ENCODE measurements at regions not wholly inside any gene's neighbourhood (a gene's known extent, or its start where the extent isn't known, plus 50 kb on each side); places are given as distances from the start of the nearest gene placed in this dataset.

DNA sequence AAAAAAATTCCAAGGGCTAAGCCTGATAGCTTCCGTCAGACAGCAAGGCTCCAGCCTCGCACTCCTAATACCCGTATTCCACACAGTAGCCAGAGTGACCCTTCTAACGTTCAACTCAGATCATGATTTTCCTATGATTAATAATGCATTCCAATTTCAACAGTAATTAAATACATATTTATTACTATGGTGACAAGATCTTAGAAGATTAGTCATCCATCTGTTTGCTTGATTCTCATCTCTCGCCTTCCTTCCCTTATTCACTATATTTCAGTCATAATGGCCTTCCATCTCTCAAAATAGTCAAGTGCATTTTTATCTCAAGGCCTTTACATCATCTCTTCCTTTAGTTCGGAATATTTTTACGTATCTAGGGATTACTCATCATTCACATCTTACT is 621.2 kb upstream of the SPRY2 start:
- Histone ChIP-seq H3K9ac (ENCODE audit: low read depth in 1 of 3, low read length in 3 of 3) (no peak overlapping the region), H3K4me3 (ENCODE audit: low read length in 3 of 3) (no peak overlapping the region), H3K27me3 (ENCODE audit: control insufficient read depth in 3 of 3, insufficient read depth in 3 of 3, low read length in 3 of 3) (no peaks in the 10 kb centered on the region), H3K4me1 (ENCODE audit: control insufficient read depth in 3 of 3, insufficient read depth in 3 of 3, low read length in 3 of 3) (no peaks in the 10 kb centered on the region), H3K36me3 (ENCODE audit: control insufficient read depth in 3 of 3, insufficient read depth in 3 of 3, low read length in 3 of 3) (no peaks in the 10 kb centered on the region), H3K27ac (ENCODE audit: low read depth, low read length) (no peak overlapping the region), H3K9me3 (ENCODE audit: control insufficient read depth in 3 of 3, low read length in 3 of 3) (no peaks in the 10 kb centered on the region)

DNA sequence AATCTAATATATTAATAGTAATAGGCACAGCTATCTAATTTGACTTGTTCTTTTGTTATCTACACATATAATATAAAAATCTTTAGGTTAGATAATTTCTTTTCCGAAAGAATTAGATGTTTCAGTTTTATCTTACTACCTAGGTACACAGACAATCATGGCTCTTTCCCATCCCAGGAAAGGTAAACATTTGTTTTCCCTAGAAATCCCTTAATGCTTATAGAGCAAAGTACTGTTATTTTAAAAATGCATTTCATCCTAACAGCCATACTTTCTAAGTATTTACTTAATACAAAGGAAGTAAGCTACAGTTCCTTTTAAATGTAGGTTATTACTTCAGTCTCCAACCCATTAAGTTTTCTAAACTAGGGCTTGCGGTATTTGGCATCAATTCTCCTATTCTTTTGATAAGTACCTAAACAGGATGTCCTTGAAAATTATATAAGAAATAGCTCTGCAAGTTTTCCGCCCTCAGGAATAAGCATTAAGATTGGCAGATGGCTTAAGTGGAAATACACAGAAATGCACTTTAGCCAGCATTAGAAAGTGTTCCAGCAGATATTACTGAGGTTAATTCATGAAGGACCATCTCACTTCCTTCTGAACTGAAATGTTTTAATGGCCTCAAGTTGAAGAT is 616.2 kb upstream of the SPRY2 start:
- H3K4me3 ChIP-seq (ENCODE audit: low read length in 3 of 3): no peak overlapping the region
- H3K36me3 ChIP-seq (ENCODE audit: control insufficient read depth in 3 of 3, insufficient read depth in 3 of 3, low read length in 3 of 3): no peaks in the 10 kb centered on the region
- H3K9me3 ChIP-seq (ENCODE audit: control insufficient read depth in 3 of 3, low read length in 3 of 3): no peaks in the 10 kb centered on the region
- no peaks in the 10 kb centered on the region for H3K4me1 ChIP-seq (ENCODE audit: control insufficient read depth in 3 of 3, insufficient read depth in 3 of 3, low read length in 3 of 3)
- H3K27ac ChIP-seq (ENCODE audit: low read depth, low read length): no peak overlapping the region
- H3K27me3 ChIP-seq (ENCODE audit: control insufficient read depth in 3 of 3, insufficient read depth in 3 of 3, low read length in 3 of 3): no peaks in the 10 kb centered on the region
- no peak overlapping the region for H3K9ac ChIP-seq (ENCODE audit: low read depth in 1 of 3, low read length in 3 of 3)

- Histone ChIP-seq H3K27ac (ENCODE audit: low read depth, low read length) (no peak overlapping the region), H3K36me3 (ENCODE audit: control insufficient read depth in 3 of 3, insufficient read depth in 3 of 3, low read length in 3 of 3) (no peaks in the 10 kb centered on the region)
These were observed 614.6 kb upstream of the SPRY2 start for GRCh38 chr13:80955501-80955900.

GRCh38 chr13:80952158-80952557 is 611.2 kb upstream of the SPRY2 start:
- H3K36me3 ChIP-seq (ENCODE audit: control insufficient read depth in 3 of 3, insufficient read depth in 3 of 3, low read length in 3 of 3): no peaks in the 10 kb centered on the region
- no peaks in the 10 kb centered on the region for H3K9me3 ChIP-seq (ENCODE audit: control insufficient read depth in 3 of 3, low read length in 3 of 3)
- H3K4me1 ChIP-seq (ENCODE audit: control insufficient read depth in 3 of 3, insufficient read depth in 3 of 3, low read length in 3 of 3): no peaks in the 10 kb centered on the region
- no peaks in the 10 kb centered on the region for H3K27me3 ChIP-seq (ENCODE audit: control insufficient read depth in 3 of 3, insufficient read depth in 3 of 3, low read length in 3 of 3)
- no peak overlapping the region for H3K4me3 ChIP-seq (ENCODE audit: low read length in 3 of 3)
- H3K27ac ChIP-seq (ENCODE audit: low read depth, low read length): no peak overlapping the region
- H3K9ac ChIP-seq (ENCODE audit: low read depth in 1 of 3, low read length in 3 of 3): no peak overlapping the region

More at GRCh38 chr13:80955501-80955900, 614.6 kb upstream of the SPRY2 start:
- Histone ChIP-seq H3K9ac (ENCODE audit: low read depth in 1 of 3, low read length in 3 of 3) (no peak overlapping the region), H3K9me3 (ENCODE audit: control insufficient read depth in 3 of 3, low read length in 3 of 3) (no peaks in the 10 kb centered on the region), H3K27me3 (ENCODE audit: control insufficient read depth in 3 of 3, insufficient read depth in 3 of 3, low read length in 3 of 3) (no peaks in the 10 kb centered on the region), H3K4me3 (ENCODE audit: low read length in 3 of 3) (no peak overlapping the region), H3K4me1 (ENCODE audit: control insufficient read depth in 3 of 3, insufficient read depth in 3 of 3, low read length in 3 of 3) (no peaks in the 10 kb centered on the region)

DNA sequence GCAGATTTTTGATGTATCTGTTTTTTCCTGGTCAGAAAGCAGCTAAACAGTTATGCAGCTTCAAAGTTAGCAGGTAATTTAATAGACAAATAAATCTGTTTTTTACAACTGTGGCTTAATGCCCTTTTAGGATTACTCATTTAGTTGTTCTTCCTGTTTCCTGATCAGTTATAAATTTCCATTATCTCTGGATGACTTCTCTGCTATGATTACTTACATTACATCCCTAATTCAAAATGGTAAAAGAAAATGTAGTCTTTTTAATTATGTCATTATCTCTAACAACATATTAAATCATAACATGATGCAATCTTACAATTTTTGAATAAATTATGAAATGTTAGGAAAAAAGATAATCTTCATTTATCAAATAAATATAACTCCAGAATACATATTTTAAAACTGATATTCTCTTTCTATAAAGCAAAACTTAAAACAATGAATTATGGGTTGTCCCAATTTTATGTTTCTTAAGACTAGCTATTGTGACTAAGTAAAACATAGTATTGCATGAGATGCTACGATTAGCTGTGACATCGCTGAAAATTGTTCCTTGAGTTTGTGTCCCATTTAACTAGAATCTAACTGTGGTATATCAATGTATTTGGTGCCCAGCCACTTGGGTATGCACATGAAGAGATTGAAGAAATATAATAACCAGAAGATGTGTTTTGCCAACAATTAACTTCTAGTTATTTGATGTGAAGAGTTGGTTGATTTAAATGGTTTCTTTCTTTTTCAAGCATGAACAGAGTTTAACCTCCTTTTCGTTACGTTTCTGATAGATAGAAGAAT is 605.3 kb upstream of the SPRY2 start:
- no peaks in the 10 kb centered on the region for H3K27me3 ChIP-seq (ENCODE audit: control insufficient read depth in 3 of 3, insufficient read depth in 3 of 3, low read length in 3 of 3)
- no peaks in the 10 kb centered on the region for H3K36me3 ChIP-seq (ENCODE audit: control insufficient read depth in 3 of 3, insufficient read depth in 3 of 3, low read length in 3 of 3)
- no peak overlapping the region for H3K4me3 ChIP-seq (ENCODE audit: low read length in 3 of 3)
- H3K9ac ChIP-seq (ENCODE audit: low read depth in 1 of 3, low read length in 3 of 3): no peak overlapping the region
- H3K27ac ChIP-seq (ENCODE audit: low read depth, low read length): no peak overlapping the region
- no peaks in the 10 kb centered on the region for H3K9me3 ChIP-seq (ENCODE audit: control insufficient read depth in 3 of 3, low read length in 3 of 3)
- H3K4me1 ChIP-seq (ENCODE audit: control insufficient read depth in 3 of 3, insufficient read depth in 3 of 3, low read length in 3 of 3): no peaks in the 10 kb centered on the region

DNA sequence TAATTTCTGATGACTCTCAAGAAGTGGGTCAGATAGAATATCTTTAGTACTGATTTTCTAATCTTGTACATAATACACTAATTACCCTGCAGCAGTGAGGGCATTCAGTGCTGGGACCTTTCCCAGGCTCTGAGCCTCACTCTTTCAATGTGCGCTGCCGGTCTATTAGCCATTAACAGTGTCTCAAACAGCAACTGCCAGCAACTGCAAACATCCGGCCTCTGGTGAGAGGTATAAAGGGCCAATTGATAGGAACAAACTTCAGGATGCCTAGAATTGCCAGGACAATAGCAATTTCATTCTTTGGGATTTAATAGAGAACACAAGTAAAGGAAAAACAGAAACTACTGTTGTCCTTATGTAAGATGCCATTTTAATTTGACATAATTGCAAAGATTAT is 604.4 kb upstream of the SPRY2 start:
- Histone ChIP-seq H3K36me3 (ENCODE audit: control insufficient read depth in 3 of 3, insufficient read depth in 3 of 3, low read length in 3 of 3) (no peaks in the 10 kb centered on the region), H3K27me3 (ENCODE audit: control insufficient read depth in 3 of 3, insufficient read depth in 3 of 3, low read length in 3 of 3) (no peaks in the 10 kb centered on the region), H3K4me3 (ENCODE audit: low read length in 3 of 3) (no peak overlapping the region), H3K9me3 (ENCODE audit: control insufficient read depth in 3 of 3, low read length in 3 of 3) (no peaks in the 10 kb centered on the region), H3K4me1 (ENCODE audit: control insufficient read depth in 3 of 3, insufficient read depth in 3 of 3, low read length in 3 of 3) (no peaks in the 10 kb centered on the region), H3K9ac (ENCODE audit: low read depth in 1 of 3, low read length in 3 of 3) (no peak overlapping the region), H3K27ac (ENCODE audit: low read depth, low read length) (no peak overlapping the region)

- Histone ChIP-seq H3K4me1 (ENCODE audit: control insufficient read depth in 3 of 3, insufficient read depth in 3 of 3, low read length in 3 of 3) (no peaks in the 10 kb centered on the region), H3K27me3 (ENCODE audit: control insufficient read depth in 3 of 3, insufficient read depth in 3 of 3, low read length in 3 of 3) (no peaks in the 10 kb centered on the region), H3K36me3 (ENCODE audit: control insufficient read depth in 3 of 3, insufficient read depth in 3 of 3, low read length in 3 of 3) (no peaks in the 10 kb centered on the region), H3K4me3 (ENCODE audit: low read length in 3 of 3) (no peak overlapping the region), H3K9me3 (ENCODE audit: control insufficient read depth in 3 of 3, low read length in 3 of 3) (no peaks in the 10 kb centered on the region), H3K9ac (ENCODE audit: low read depth in 1 of 3, low read length in 3 of 3) (no peak overlapping the region), H3K27ac (ENCODE audit: low read depth, low read length) (no peak overlapping the region)
These were observed 598.7 kb upstream of the SPRY2 start for GRCh38 chr13:80939581-80939980.

- Histone ChIP-seq H3K27ac (ENCODE audit: low read depth, low read length) (no peak overlapping the region), H3K27me3 (ENCODE audit: control insufficient read depth in 3 of 3, insufficient read depth in 3 of 3, low read length in 3 of 3) (no peaks in the 10 kb centered on the region), H3K9me3 (ENCODE audit: control insufficient read depth in 3 of 3, low read length in 3 of 3) (no peaks in the 10 kb centered on the region), H3K4me3 (ENCODE audit: low read length in 3 of 3) (no peak overlapping the region), H3K36me3 (ENCODE audit: control insufficient read depth in 3 of 3, insufficient read depth in 3 of 3, low read length in 3 of 3) (no peaks in the 10 kb centered on the region), H3K4me1 (ENCODE audit: control insufficient read depth in 3 of 3, insufficient read depth in 3 of 3, low read length in 3 of 3) (no peaks in the 10 kb centered on the region), H3K9ac (ENCODE audit: low read depth in 1 of 3, low read length in 3 of 3) (no peak overlapping the region)
These were observed 590.8 kb upstream of the SPRY2 start for GRCh38 chr13:80931766-80932165.

DNA sequence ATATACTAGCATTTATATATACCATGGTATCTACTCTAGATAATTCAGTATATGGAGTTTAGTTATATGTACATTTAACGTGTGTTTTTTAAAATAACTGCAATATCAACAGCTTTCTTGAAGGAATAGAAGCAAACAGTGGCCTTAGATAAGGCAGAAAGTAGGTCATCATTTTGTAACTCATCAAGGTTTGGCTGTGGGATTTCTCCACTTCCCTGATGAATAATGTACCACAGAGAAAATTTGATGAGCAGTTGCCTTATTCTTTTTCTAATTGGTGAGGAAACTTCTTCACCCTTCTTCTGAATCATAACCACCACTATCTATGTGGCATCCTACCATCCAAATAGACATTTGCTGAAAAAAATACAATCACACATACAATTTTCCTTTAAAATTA is 590.2 kb upstream of the SPRY2 start:
- H3K27me3 ChIP-seq (ENCODE audit: control insufficient read depth in 3 of 3, insufficient read depth in 3 of 3, low read length in 3 of 3): no peaks in the 10 kb centered on the region
- no peak overlapping the region for H3K4me3 ChIP-seq (ENCODE audit: low read length in 3 of 3)
- no peak overlapping the region for H3K9ac ChIP-seq (ENCODE audit: low read depth in 1 of 3, low read length in 3 of 3)
- no peaks in the 10 kb centered on the region for H3K9me3 ChIP-seq (ENCODE audit: control insufficient read depth in 3 of 3, low read length in 3 of 3)
- H3K4me1 ChIP-seq (ENCODE audit: control insufficient read depth in 3 of 3, insufficient read depth in 3 of 3, low read length in 3 of 3): no peaks in the 10 kb centered on the region
- H3K36me3 ChIP-seq (ENCODE audit: control insufficient read depth in 3 of 3, insufficient read depth in 3 of 3, low read length in 3 of 3): no peaks in the 10 kb centered on the region
- no peak overlapping the region for H3K27ac ChIP-seq (ENCODE audit: low read depth, low read length)

GRCh38 chr13:80928241-80928640 is 587.3 kb upstream of the SPRY2 start:
- Histone ChIP-seq H3K4me3 (ENCODE audit: low read length in 3 of 3) (no peak overlapping the region), H3K9ac (ENCODE audit: low read depth in 1 of 3, low read length in 3 of 3) (no peak overlapping the region), H3K27me3 (ENCODE audit: control insufficient read depth in 3 of 3, insufficient read depth in 3 of 3, low read length in 3 of 3) (no peaks in the 10 kb centered on the region), H3K36me3 (ENCODE audit: control insufficient read depth in 3 of 3, insufficient read depth in 3 of 3, low read length in 3 of 3) (no peaks in the 10 kb centered on the region), H3K9me3 (ENCODE audit: control insufficient read depth in 3 of 3, low read length in 3 of 3) (no peaks in the 10 kb centered on the region), H3K27ac (ENCODE audit: low read depth, low read length) (no peak overlapping the region), H3K4me1 (ENCODE audit: control insufficient read depth in 3 of 3, insufficient read depth in 3 of 3, low read length in 3 of 3) (no peaks in the 10 kb centered on the region)
